GM19025 (cell line): ENCODE measurements at regions not wholly inside any gene's neighbourhood (a gene's known extent, or its start where the extent isn't known, plus 50 kb on each side); places are given as distances from the start of the nearest gene placed in this dataset.
"Not testable (repeated sequence)": the region's sequence is repeated elsewhere in the genome, so short reads cannot be mapped to it uniquely, and the experiment has no call there.

ENCODE experiments used
- ATAC-seq: cut with Tn5 transposase; IDR thresholded peaks from one replicate; pipeline ENCODE4 v1.9.1; 2021; ENCODE audit warnings: mild to moderate bottlenecking, low read depth, moderate library complexity; ENCODE audit not compliant: unreplicated experiment

DNA sequence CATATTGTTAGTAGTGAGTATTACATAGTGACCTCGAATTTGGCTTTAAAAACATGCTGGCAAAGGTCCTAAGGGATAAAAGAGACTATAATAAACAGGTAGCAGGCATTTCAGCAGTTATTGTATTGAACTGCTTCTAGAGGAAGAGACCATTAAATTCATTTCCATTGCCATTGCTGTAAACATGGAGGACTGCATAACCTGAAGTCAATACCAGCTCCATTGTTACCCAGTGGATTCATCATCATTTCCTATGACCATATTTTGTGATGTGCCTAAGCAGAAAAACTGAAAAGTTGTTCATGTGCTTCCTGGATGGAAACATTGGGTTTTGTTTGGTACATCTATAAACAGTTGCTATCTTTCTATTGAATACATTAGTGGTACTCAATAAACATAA is 482.5 kb upstream of the UBE2E2 start:
- no peak for ATAC-seq

DNA sequence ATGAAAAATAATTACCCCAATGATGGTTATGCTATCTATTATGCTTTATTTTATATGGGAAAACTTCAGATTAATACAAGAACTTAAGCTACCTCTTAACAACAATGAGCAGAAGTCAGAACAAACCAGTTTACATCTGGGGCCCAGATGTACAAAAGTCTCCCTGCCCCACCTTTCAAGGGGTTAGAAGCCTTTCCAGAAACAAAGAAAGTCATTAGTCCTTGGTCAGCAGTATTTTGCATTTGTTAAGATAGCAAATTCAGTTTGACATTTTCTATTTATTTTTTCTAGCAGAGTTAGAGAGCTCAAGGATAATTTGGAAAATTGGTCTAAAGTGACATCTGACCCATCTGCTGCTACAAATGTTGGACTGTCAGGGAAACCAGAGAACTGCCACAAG is 478.7 kb upstream of the UBE2E2 start:
- no peak for ATAC-seq

DNA sequence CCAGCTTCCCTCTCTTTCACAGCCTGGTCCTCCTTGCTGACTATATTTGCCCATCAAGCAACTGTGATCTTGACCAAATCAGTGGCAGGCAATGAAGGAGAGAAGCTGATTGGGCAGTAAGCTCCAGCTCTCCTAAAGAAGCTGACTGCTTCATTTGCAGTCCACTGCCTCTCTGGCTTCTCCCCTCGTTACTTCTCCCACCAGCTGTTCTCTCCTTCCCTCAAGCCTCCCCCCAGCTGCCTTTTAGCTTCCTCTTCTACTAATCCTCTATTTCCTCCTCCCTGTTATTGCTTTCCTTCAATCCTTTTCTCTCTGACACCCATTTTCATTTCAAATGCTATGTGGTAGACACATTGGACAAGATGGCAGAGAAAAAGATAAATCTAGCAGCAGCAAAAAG is 474.7 kb upstream of the UBE2E2 start:
- ATAC-seq, result no peak

DNA sequence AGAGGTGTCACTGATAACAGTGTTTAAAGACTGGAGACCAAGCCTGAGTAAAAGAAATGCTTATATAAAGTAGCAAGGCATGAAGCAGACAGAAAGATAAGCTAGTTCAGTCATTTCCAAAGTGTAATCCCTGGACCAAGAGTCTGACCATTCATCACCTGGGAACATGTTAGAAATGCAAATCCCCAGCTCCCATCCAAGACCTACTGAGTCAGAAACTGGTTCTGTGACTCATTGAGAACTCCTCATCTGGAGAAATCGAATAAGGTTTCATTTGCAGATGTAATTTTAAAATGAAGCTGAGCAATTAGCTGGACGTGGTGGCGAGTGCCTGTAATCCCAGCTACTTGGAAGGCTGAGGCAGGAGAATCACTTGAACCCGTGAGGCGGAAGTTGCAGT is 473.9 kb upstream of the UBE2E2 start:
- no peak for ATAC-seq

DNA sequence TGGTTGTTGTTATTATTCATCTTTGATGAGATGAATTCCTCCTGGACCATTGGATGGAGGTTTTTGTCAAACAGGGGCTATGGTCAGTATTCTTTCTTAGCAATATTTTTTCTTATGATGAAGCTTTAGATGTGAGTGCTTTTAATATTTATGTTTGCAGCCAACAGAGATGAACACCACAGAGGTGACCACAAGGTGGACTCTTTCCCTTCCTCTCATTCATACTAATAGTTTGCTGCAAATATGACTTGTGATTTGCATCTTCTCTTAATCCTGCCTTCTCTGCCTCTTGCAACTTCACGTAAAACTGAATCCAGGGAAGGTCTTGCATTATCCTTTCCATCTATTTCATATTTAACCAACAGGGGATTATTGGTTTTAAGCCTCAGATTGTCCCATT is 473.1 kb upstream of the UBE2E2 start:
- ATAC-seq, result no peak

DNA sequence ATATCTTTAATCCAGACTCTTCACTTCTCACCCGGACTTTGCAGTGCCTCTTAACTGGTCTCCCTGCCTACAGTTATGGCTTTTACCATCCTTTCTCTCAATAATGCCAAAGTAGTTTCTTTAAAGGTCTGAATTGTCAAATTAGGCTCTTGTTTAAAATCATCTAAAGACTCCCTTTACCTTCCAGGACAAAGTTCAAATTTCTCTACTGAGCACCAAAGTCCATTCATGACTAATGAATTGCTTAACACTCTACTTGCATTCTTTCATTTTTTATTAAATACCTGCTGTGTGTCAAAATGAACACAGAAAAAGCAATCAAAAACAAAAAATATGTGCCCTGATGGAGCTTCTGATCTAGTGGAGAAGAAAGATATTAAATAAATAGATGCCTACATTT is 472.4 kb upstream of the UBE2E2 start:
- no peak for ATAC-seq

DNA sequence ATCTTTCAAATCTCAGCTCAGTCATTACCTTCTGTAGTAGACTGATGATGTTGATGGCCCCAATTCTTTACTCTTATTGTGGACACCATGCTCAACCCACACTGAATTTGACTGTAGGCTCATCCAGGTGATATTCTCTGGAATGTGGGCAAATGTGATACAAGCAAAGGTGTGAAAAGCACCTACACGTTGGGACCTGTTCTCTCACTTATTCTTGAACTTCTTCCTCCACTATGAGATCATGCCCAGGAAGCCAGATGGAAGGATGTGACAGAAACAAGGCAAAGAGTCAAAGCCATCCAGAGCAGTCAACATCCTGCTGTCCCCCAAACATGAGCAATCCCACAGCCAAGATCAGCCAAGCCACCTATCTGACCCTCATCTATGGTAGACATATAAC is 471.2 kb upstream of the UBE2E2 start:
- no peak for ATAC-seq

DNA sequence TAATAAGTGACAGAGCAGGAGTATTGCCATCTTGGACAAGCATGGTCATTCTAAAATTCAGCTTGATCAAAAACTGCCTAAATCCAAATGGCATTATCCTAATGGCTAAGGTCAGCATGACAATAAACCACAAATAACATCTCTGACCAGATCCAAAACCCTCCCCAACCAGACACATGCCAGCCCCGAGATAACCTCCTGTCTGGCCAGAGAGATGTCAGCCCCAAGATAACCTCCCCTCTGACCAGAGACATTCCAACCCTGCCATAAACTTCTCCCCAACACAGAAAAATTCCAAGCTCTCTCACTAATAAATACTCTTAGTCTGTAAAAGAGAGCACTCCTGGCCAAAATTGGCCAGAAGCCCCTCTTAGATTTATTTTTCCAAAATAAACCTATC is 470.5 kb upstream of the UBE2E2 start:
- ATAC-seq, result no peak

DNA sequence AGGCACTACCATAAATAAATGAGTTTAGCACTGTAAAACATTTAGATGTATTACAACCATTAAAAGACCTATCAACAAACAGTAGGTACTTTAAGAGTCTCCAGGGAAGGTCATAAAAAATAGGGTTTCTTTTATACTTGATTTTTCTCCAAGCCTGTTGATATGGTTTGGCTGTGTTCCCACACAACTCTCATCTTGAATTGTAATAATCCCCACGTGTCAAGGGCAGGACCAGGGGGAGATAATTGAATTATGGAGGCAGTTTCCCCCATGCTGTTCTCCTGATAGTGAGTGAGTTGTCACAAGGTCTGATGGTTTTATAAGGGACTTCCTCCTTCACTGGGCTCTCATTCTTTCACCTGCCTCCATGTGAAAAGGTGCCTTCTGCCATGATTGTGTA is 468.9 kb upstream of the UBE2E2 start:
- ATAC-seq, result no peak

DNA sequence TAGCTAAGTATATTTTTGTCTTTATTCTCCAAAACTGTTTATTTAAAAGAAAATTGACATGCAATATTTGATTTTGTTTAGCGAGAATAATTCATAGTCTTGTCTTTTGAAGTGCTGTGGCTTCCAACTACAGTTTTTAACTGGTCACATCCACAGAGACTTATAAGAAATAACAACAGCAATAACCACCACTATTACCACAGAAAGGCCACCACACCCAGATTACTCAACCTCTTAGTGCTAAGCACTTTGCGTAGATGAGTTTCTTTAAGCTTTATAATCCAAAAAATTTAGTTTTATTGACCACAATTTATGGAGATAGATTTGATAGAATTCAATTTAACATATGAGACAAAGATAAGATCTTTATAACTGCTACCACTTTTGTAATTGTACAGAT is 468.4 kb upstream of the UBE2E2 start:
- no peak for ATAC-seq

DNA sequence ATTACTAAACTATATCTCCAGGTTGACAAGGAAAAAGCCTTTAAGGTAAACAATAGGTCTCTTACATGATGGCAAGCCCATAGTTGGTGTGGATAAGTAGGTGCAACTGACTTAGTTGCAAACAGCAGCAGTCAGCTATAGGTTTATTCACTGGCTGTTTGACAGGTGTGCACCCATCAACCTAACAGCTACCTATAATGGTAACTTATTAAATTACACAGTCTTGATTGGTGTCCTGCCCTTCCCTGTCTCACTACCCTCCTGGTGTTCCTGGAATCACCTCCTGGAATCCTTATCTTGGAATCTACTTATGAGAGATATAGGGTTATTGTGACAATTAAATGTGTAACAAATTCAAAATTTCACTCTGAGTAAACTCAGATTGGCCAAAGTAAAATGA is 467.8 kb upstream of the UBE2E2 start:
- ATAC-seq, result no peak

DNA sequence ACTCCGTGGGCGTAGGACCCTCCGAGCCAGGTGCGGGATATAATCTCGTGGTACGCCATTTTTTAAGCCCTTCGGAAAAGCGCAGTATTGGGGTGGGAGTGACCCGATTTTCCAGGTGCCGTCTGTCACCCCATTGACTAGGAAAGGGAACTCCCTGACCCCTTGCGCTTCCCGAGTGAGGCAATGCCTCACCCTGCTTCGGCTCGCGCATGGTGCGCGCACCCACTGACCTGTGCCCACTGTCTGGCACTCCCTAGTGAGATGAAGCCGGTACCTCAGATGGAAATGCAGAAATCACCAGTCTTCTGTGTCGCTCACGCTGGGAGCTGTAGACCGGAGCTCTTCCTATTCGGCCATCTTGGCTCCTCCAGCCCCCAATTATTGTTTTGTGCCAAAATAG is 459.7 kb upstream of the UBE2E2 start:
- not testable (repeated sequence) for ATAC-seq

DNA sequence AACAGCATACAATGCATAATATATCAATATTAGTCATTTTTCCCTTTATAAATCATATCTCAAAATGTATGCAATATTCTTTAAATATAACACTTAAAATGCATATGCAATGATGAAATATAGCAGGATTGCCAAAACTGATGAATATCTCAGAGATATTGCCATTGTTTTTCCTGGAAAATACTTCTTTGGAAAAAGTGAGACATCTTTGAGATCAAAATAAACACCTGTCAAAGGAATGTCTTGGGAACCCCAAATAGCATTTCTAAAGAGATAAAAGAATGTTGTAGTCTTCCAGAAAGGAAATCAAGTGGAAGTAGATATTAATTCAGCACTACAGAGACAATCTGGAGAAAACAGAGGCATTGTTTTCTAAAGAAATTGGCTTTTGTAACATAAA is 457.8 kb upstream of the UBE2E2 start:
- no peak for ATAC-seq

DNA sequence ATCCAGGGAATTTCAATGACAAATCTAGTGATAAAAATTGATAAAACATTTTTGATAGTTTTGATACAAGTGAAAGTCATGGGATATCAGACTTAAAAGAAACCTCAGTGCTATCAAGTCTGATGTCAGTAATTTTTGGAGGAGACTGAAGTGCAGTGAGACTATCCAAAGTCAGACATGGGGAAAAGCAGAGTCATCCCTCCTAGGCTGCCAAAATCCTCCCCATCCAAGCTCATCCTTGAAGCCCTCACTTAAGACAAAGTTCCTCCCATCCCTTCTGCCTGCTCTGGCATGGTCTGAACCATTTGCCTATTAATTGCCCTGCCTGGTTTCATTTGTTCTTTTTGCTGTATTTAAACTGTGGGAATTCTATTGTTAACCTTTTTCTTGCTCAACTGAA is 456.9 kb upstream of the UBE2E2 start:
- no peak for ATAC-seq

DNA sequence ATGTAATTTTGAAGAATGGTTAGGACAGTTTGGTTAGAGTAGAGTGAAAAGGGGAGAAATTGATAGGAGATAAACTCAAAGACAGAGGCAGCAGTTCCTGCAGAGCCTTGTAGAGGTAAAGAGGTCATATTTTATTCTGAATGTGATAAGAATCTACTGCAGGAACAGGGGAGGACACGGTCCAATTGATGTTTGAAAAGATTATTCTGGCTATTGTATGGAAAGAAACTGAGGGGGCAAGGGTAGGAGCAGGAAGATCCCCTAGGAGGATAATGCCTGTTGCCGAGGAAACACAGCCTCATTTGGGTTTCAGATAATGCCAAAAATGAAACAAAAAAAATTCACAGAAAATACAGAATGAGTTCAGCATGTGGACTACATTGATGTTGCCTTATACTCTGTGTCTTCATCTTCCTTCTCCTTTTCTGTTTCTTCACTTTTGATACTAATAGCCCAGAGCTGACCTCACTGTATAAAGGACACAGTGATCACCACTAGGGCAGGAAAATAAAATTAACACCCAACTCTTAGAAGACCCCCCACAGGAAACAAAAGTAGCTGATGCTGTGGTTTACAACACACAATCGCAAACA is 454.6 kb upstream of the UBE2E2 start:
- no peak for ATAC-seq

DNA sequence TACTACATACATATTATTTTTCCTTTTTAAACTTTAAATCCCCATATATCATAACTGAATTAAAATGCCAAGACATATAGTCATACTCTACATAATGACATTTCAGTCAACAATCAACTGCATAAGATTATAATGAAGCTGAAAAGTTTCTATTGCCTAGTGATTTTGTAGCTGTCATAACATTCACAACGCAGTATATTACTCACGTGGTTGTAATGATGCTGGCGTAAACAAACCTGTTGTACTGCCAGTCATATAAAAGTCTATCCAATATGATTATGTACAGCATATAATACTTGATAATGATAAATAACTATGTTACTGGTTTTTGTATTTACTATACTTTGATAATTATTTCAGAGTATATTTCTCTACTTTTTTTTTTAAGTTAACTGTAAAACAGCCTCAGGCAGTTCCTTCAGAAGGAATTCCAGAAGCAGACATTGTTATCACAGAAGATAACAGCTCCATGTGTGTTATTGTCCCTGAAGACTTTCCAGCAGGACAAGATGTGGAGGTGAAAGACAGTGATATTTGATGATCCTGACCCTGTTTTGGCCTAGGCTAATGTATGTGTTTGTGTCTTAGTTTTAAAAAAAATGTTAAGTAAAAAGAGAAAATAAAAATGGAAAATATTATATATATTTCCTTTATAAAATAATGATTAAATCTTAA is 443.4 kb upstream of the UBE2E2 start:
- ATAC-seq, result no peak

DNA sequence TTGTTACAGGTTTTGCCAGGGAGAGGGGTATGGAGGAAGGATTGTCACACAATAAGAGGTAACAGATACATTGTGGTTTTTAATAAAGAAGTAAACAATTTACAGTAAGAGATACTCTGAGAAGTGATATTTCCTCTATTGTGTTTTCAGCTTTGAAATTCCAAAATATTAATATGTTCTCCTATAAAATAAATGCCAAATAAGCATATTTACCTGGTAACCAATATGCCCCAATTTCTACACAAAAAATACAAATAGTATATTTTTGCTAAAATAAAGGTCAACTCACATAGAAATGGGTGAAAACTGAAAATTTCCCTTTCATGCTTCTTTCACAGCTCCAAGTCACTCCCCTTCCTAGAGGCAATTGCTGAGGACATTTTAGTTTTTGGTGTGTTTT is 437.4 kb upstream of the UBE2E2 start:
- no peak for ATAC-seq

DNA sequence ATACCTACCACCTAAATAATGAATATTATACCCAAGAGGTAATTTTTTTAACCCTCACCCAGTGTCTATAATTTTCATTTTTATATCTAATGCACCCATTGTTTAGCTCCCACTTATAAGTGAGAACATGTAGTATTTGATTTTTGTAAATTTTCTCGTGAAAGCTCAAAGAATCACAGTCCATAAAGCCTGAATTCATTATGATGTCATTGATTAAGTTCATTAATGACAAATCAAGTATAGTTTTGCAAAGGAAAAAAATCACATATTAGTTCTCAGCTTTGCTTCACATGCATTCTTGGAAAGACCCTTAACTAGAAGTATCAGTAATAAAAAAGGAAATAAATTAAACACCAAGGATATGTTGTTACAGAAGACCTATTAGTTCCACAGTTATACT is 425.3 kb upstream of the UBE2E2 start:
- no peak for ATAC-seq

DNA sequence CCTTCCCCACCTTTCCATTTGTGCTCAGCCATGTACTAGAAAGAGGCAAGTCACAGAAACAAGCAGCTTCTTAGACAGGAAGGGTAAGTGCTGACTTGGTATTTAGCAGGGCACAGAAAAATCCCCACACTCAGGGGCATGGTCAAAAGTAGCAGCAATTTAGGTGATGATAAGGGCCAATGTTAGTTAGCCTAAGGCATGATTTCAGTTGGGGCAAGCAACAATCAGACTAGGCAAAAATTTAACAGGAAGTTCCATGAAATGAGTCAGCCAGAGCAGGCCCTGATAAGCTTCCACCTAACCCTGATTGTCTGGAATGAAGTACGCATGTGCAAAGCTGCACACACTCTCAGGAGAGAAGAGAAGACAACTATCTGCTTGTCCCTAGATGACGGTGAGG is 423.4 kb upstream of the UBE2E2 start:
- no peak for ATAC-seq

DNA sequence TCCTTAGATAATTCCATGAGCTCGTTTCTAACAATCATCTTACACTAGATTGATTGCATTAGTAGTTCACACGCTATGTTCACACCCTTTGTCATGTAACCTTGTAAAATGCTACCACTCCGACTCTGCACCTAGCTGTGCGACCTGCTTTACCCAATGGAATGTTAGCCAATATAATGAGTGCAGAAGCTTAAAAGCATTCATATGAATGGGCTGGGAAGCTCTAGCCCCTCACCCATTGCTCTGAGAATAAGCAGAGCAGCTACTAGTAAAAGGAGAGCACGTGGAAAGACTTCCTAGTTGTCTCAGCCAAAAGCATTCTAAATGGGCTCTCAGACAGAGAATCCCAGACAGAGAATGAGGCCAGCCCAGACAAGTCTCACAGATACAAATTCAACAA is 410.6 kb upstream of the UBE2E2 start:
- no peak for ATAC-seq

DNA sequence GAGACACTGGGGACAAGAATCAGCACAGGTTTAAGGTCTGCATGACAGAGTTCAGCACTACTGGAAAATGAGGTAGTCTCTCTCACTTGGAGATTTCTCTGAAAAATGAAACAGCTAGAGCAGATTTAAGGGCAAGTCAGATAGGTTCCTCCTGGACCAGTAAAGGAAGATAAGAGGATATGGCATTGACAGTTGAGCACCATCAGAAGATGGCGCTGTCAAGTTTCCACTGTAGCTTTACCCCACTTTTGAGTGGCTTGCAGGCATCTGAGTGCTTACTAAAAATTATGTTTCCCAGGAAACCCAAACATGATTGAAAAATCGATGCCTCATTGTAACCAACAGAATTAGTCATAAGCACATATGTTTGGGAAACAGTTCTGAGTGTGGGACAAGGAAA is 407.2 kb upstream of the UBE2E2 start:
- ATAC-seq, result no peak

DNA sequence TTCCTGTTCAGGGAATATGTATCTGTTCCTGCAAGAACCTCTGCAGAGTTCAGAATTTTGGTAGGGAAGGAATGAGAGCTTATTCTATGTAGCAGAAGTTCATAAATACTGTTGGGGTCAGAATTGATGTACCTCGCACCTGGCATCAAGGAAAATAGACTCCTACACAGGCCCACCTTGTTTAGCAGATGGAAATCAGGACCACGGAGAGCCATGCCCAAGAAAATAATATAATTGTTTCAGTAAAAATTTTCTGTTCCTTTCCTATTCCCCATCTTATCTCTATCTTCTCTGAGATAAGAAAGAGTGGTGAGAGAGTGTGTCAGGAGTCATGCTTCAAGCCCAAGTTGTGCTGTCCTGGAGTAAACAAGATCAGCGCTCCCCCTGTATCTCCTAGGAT is 404.7 kb upstream of the UBE2E2 start:
- ATAC-seq, result no peak

DNA sequence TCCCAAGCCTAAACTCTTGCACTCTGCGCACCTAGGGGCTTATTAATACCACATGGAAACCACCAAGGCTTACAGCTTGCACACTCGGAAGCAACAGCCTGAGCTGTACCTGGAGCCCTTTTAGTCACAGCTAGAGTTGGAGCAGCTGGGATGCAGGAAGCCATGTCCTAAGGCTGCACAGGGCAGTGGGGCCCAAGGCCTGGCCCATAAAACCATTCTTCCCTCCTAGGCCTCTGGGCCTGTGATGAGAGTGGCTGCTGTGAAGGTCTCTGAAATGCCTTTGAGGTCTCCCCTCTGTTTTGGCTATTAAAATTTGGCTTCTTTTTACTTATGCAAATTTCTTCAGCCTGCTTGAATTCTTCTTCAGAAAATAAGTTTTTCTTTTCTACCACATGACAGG is 383.9 kb upstream of the UBE2E2 start:
- ATAC-seq, result no peak
